OCI-M1 (cell line): ENCODE measurements at regions not wholly inside any gene's neighbourhood (a gene's known extent, or its start where the extent isn't known, plus 50 kb on each side); places are given as distances from the start of the nearest gene placed in this dataset.

ENCODE experiments used
- DNase-seq: peaks from one replicate; lab custom pipeline; 2025; lab: John Stamatoyannopoulos, UW

- no peak for DNase-seq
Observed at GRCh38 chr14:34212172-34212929, 249.7 kb downstream of the SPTSSA start.

GRCh38 chr14:34211732-34212131 lies 250.3 kb downstream of the SPTSSA start:
- DNase-seq: no peak

- no peak for DNase-seq
Observed at GRCh38 chr14:34208532-34208931, 253.5 kb downstream of the SPTSSA start.

- no peak for DNase-seq
Observed at GRCh38 chr14:34205799-34206198, 254.9 kb upstream of the EGLN3 start.

GRCh38 chr14:34204774-34205173 lies 253.9 kb upstream of the EGLN3 start:
- DNase-seq: no peak

GRCh38 chr14:34203251-34203722 lies 252.4 kb upstream of the EGLN3 start:
- no peak for DNase-seq

- no peak for DNase-seq
Observed at GRCh38 chr14:34201909-34202637, 251.2 kb upstream of the EGLN3 start.

- no peak for DNase-seq
Observed at GRCh38 chr14:34199585-34199984, 248.7 kb upstream of the EGLN3 start.

GRCh38 chr14:34198096-34198495 lies 247.2 kb upstream of the EGLN3 start:
- no peak for DNase-seq

GRCh38 chr14:34195964-34196363 lies 245.1 kb upstream of the EGLN3 start:
- no peak for DNase-seq

GRCh38 chr14:34190717-34191116 lies 239.8 kb upstream of the EGLN3 start:
- no peak for DNase-seq

- DNase-seq: no peak
Observed at GRCh38 chr14:34189866-34190265, 239.0 kb upstream of the EGLN3 start.

GRCh38 chr14:34187519-34188044 lies 236.7 kb upstream of the EGLN3 start:
- no peak for DNase-seq

- DNase-seq: no peak
Observed at GRCh38 chr14:34187061-34187460, 236.2 kb upstream of the EGLN3 start.

GRCh38 chr14:34184126-34184525 lies 233.3 kb upstream of the EGLN3 start:
- DNase-seq: no peak

GRCh38 chr14:34183478-34183877 lies 232.6 kb upstream of the EGLN3 start:
- no peak for DNase-seq

GRCh38 chr14:34181338-34181737 lies 230.5 kb upstream of the EGLN3 start:
- no peak for DNase-seq

- no peak for DNase-seq
Observed at GRCh38 chr14:34180869-34181268, 230.0 kb upstream of the EGLN3 start.

GRCh38 chr14:34180434-34180833 lies 229.6 kb upstream of the EGLN3 start:
- peak; percentile 7 for DNase-seq

GRCh38 chr14:34179727-34180126 lies 228.9 kb upstream of the EGLN3 start:
- DNase-seq: no peak

GRCh38 chr14:34177466-34177865 lies 226.6 kb upstream of the EGLN3 start:
- DNase-seq: no peak

GRCh38 chr14:34175574-34175973 lies 224.7 kb upstream of the EGLN3 start:
- no peak for DNase-seq

- DNase-seq: no peak
Observed at GRCh38 chr14:34174973-34175372, 224.1 kb upstream of the EGLN3 start.
